Progenitor cell of endocrine pancreas (in vitro differentiated cells): ENCODE measurements at regions not wholly inside any gene's neighbourhood (a gene's known extent, or its start where the extent isn't known, plus 50 kb on each side); places are given as distances from the start of the nearest gene placed in this dataset.
"Not testable (repeated sequence)": the region's sequence is repeated elsewhere in the genome, so short reads cannot be mapped to it uniquely, and the experiment has no call there.

Source experiments
- DNase-seq: peaks from one replicate; pipeline ENCODE4 v3.0.0; 2021; ENCODE audit warnings: low spot score; ENCODE audit not compliant: unreplicated experiment
- H3K27ac Mint-ChIP-seq: 2 replicates; pipeline ENCODE4 v1.8.0; 2021; ENCODE audit warnings: mild to moderate bottlenecking, moderate library complexity, mixed read lengths
- H3K27me3 Mint-ChIP-seq: 2 replicates; pipeline ENCODE4 v1.8.0; 2021; ENCODE audit warnings: mixed read lengths
- H3K36me3 Mint-ChIP-seq: 2 replicates; pipeline ENCODE4 v1.8.0; 2022; ENCODE audit warnings: mixed read lengths; ENCODE audit not compliant: insufficient read depth
- H3K4me1 Mint-ChIP-seq: 2 replicates; pipeline ENCODE4 v1.8.0; 2021; ENCODE audit warnings: low read depth, mixed read lengths
- H3K4me3 Mint-ChIP-seq: 2 replicates; pipeline ENCODE4 v1.8.0; 2021; ENCODE audit warnings: low read depth, mild to moderate bottlenecking, moderate library complexity, mixed read lengths
- H3K9me3 Mint-ChIP-seq: 2 replicates; pipeline ENCODE4 v1.8.0; 2021; ENCODE audit warnings: low read depth, mixed read lengths
- TF ChIP-seq, protein P1 (sequence below): fragments of 200-600 bp; sonication (generic); IDR thresholded peaks from one replicate; pipeline ENCODE4 v1.5.0; 2021; ENCODE audit warnings: antibody characterized with exemption, mild to moderate bottlenecking; ENCODE audit not compliant: unreplicated experiment

- Mint-ChIP-seq H3K4me3 (no peak overlapping the region), H3K4me1 (peaks cover 6% of the 10 kb centered on the region), H3K27me3 (no peaks in the 10 kb centered on the region), H3K9me3 (no peaks in the 10 kb centered on the region), H3K36me3 (no peaks in the 10 kb centered on the region), H3K27ac (no peak overlapping the region)
- no peak for DNase-seq
- TF ChIP-seq, protein P1, sequence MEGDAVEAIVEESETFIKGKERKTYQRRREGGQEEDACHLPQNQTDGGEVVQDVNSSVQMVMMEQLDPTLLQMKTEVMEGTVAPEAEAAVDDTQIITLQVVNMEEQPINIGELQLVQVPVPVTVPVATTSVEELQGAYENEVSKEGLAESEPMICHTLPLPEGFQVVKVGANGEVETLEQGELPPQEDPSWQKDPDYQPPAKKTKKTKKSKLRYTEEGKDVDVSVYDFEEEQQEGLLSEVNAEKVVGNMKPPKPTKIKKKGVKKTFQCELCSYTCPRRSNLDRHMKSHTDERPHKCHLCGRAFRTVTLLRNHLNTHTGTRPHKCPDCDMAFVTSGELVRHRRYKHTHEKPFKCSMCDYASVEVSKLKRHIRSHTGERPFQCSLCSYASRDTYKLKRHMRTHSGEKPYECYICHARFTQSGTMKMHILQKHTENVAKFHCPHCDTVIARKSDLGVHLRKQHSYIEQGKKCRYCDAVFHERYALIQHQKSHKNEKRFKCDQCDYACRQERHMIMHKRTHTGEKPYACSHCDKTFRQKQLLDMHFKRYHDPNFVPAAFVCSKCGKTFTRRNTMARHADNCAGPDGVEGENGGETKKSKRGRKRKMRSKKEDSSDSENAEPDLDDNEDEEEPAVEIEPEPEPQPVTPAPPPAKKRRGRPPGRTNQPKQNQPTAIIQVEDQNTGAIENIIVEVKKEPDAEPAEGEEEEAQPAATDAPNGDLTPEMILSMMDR, result no peak
Observed at GRCh38 chr5:29203049-29203448, 1990.4 kb upstream of the CDH6 start.

- Mint-ChIP-seq H3K27ac (no peak overlapping the region), H3K9me3 (no peaks in the 10 kb centered on the region), H3K4me3 (no peak overlapping the region), H3K36me3 (no peaks in the 10 kb centered on the region), H3K4me1 (peaks cover 2% of the 10 kb centered on the region), H3K27me3 (no peaks in the 10 kb centered on the region)
- TF ChIP-seq, protein P1, result no peak
- DNase-seq, result no peak
Observed at GRCh38 chr5:29197631-29198454, 1995.6 kb upstream of the CDH6 start.

DNA sequence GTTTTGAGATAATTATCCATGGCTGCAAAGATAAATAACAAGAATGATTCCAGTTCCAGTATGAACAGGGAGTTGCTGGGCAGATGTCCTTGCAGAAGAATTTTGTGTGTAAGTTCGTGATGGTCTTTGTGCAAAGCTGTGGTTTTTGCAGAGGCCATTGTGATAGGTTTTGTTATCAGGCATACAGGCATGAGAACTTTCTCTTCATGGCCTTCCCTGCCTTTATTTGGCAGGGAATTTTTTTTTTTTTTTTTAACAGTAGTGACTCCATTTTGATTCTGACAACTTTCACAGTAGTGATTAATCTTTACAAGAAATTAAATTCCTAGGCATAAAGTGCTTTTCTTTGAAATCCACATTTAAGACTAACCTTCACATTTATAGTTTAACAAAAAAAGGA is 1999.5 kb upstream of the CDH6 start:
- DNase-seq, result no peak
- Mint-ChIP-seq H3K9me3 (no peaks in the 10 kb centered on the region), H3K27ac (no peak overlapping the region), H3K4me1 (no peaks in the 10 kb centered on the region), H3K36me3 (no peaks in the 10 kb centered on the region), H3K4me3 (no peak overlapping the region), H3K27me3 (no peaks in the 10 kb centered on the region)
- TF ChIP-seq, protein P1, result no peak

DNA sequence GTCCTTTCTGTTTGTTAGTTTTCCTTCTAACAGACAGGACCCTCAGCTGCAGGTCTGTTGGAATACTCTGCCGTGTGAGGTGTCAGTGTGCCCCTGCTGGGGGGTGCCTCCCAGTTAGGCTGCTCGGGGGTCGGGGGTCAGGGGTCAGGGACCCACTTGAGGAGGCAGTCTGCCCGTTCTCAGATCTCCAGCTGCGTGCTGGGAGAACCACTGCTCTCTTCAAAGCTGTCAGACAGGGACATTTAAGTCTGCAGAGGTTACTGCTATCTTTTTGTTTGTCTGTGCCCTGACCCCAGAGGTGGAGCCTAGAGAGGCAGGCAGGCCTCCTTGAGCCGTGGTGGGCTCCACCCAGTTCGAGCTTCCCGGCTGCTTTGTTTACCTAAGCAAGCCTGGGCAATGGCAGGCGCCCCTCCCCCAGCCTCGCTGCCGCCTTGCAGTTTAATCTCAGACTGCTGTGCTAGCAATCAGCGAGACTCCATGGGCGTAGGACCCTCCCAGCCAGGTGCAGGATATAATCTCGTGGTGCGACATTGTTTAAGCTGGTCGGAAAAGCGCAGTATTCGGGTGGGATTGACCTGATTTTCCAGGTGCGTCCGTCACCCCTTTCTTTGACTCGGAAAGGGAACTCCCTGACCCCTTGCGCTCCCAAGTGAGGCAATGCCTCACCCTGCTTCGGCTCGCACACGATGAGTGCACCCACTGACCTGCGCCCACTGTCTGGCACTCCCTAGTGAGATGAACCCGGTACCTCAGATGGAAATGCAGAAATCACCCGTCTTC is 2002.0 kb upstream of the CDH6 start:
- H3K9me3 Mint-ChIP-seq, H3K4me3 Mint-ChIP-seq, DNase-seq, H3K27me3 Mint-ChIP-seq, H3K27ac Mint-ChIP-seq, H3K36me3 Mint-ChIP-seq, H3K4me1 Mint-ChIP-seq: not testable (repeated sequence)

DNA sequence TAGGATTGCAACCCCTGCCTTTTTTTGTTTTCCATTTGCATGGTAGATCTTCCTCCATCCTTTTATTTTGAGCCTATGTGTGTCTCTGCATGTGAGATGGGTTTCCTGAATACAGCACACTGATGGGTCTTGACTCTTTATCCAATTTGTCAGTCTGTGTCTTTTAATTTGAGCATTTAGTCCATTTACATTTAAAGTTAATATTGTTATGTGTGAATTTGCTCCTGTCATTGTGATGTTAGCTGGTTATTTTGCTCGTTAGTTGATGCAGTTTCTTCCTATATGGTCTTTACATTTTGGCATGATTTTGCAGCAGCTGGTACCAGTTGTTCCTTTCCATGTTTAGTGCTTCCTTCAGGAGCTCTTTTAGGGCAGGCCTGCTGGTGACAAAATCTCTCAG is 2003.1 kb upstream of the CDH6 start:
- not testable (repeated sequence) for H3K36me3 Mint-ChIP-seq, H3K4me1 Mint-ChIP-seq, H3K9me3 Mint-ChIP-seq, H3K27me3 Mint-ChIP-seq, H3K27ac Mint-ChIP-seq, H3K4me3 Mint-ChIP-seq, DNase-seq

DNA sequence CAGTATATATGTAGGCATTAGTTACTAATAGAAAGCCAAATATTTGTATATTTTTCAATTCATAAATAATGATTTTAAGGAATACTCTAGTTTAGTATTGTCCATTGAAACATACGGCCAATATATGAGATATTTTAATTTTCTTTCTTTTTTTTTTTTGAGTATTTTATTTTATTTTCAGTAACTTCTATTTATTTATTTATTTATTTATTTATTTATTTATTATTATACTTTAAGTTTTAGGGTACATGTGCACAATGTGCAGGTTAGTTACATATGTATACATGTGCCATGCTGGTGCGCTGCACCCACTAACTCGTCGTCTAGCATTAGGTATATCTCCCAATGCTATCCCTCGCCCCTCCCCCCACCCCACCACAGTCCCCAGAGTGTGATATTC is 2007.1 kb upstream of the CDH6 start:
- not testable (repeated sequence) for H3K27ac Mint-ChIP-seq, H3K4me3 Mint-ChIP-seq, DNase-seq, H3K27me3 Mint-ChIP-seq, H3K4me1 Mint-ChIP-seq, H3K36me3 Mint-ChIP-seq
- peaks cover 19% of the 10 kb centered on the region for H3K9me3 Mint-ChIP-seq
